Fibroblast of lung (primary cell): ENCODE measurements at regions not wholly inside any gene's neighbourhood (a gene's known extent, or its start where the extent isn't known, plus 50 kb on each side); places are given as distances from the start of the nearest gene placed in this dataset.

Experiments used
- CTCF ChIP-seq, 2 donors: IDR thresholded peaks in 1 of 2; conservative IDR thresholded peaks in 1 of 2; 1 replicate in 1 of 2; 2 replicates in 1 of 2; pipeline ENCODE4 v1.5.1; 2011 to 2012; ENCODE audit warnings: low read length in 2 of 2, control low read depth in 1 of 2, inconsistent platforms in 1 of 2, low read depth in 1 of 2, mild to moderate bottlenecking in 1 of 2
- EZH2 ChIP-seq: IDR thresholded peaks from 2 replicates; pipeline ENCODE4 v1.5.1; 2012; ENCODE audit warnings: low read length, control low read depth, mild to moderate bottlenecking; ENCODE audit errors: missing control alignments

DNA sequence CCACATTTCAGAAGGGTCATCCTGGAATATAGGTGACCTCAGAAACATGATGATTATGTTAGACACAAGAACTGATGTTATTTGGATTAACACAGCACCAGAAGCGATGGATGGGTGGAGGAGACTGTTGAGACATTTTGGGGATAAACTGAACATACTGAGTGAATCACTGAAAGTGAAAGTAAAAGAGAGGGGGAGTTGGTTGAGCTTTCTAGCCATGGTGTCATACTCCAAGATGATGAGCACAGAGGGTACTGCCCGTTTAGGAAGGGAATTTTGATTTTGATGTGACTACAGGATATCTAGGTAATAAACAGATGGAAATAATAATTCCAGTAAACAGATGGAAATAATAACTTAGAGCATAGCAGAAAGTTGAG, 248.0 kb upstream of the NPY start:
- TF ChIP-seq CTCF (conservative IDR thresholded peaks at IDR 0.05 in 1 of 2, IDR thresholded peaks at IDR 0.05 in 1 of 2; ENCODE audit: low read depth in 1 of 2, low read length in 2 of 2) (no peak), EZH2 (no peak)
